ENCODE measurements at regions not wholly inside any gene's neighbourhood (a gene's known extent, or its start where the extent isn't known, plus 50 kb on each side); places are given as distances from the start of the nearest gene placed in this dataset.

DNA sequence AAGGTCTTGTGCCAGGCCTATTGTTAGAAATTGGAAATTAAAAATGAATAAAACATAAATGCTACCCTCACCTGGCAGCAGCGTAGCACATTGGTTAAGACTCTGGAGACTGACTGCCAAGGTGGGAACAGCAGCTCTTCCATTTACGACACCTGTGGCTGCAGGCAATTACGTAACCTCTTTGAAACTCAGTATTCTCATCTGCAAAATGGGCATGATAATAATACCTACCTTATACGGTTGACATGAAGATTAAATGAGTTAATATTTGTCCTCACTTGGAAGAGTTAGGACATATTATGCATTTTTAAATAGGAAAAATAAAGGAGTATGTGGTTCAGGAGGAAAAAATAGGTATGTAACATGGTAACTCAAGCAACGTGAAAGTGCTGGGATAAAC, 279.3 kb upstream of the NCKAP5 start:
- no peak overlapping the region for H3K4me3 ChIP-seq (ENCODE audit: low read depth, low read length)
- H3K36me3 ChIP-seq (ENCODE audit: control insufficient read depth, insufficient read depth, low read length): no peaks in the 10 kb centered on the region
- TF ChIP-seq CTCF (IDR thresholded peaks at IDR 0.05; ENCODE audit: insufficient read depth, low read length, poor library complexity, severe bottlenecking): no peak
- no peak for DNase-seq (ENCODE audit: low read depth)
- no peaks in the 10 kb centered on the region for H3K27me3 ChIP-seq (ENCODE audit: control insufficient read depth, insufficient read depth, low read length)

DNA sequence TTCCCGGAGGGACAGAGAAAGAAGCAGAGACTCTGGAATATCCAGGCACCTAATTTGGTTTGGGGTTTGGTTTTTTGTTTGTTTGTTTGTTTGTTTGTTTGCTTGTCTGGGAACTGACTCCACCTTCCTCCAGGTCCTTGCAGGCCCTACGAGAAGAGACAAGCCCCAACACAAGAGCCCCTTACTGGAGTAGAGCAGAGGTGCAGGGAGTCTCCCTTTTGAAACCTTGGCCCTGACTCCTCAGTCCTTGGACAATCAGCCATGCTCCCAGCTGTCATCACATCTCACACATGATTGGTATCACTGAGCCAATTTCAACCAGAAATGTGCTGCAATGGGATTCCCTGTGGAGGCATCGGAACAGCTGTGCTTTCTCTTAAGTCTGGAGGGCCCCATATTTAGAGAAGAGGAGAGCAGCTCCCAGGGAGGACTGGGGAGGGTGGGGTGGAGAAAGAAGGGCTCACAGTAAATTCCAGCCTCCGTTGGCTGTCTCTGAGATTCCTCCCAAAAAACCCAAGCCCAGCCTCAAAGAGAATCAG, 279.9 kb upstream of the NCKAP5 start:
- Histone ChIP-seq H3K4me3 (ENCODE audit: low read depth, low read length) (no peak overlapping the region), H3K27me3 (ENCODE audit: control insufficient read depth, insufficient read depth, low read length) (no peaks in the 10 kb centered on the region), H3K36me3 (ENCODE audit: control insufficient read depth, insufficient read depth, low read length) (no peaks in the 10 kb centered on the region)
- DNase-seq (ENCODE audit: low read depth): no peak
- no peak for TF ChIP-seq CTCF (IDR thresholded peaks at IDR 0.05; ENCODE audit: insufficient read depth, low read length, poor library complexity, severe bottlenecking)

DNA sequence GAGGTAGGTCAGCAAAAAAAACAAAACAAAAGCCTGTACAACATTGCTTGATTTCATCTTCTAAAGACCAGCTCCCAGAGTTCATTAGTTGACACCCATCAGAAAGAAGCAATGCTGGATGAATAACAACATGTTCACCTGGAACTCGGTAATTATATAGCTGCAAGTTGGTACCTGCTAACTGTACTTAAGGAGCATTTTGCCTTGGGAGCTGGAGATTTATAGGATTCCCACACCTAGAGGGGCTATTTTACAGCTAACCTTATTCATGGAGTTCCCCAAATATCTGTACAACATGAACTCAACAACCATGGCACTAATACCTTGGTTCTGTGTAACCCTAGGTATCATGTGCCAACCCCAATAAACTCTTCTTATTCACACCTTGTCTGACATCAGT, 281.1 kb upstream of the NCKAP5 start:
- H3K27me3 ChIP-seq (ENCODE audit: control insufficient read depth, insufficient read depth, low read length): no peaks in the 10 kb centered on the region
- H3K36me3 ChIP-seq (ENCODE audit: control insufficient read depth, insufficient read depth, low read length): no peaks in the 10 kb centered on the region
- no peak overlapping the region for H3K4me3 ChIP-seq (ENCODE audit: low read depth, low read length)
- TF ChIP-seq CTCF (IDR thresholded peaks at IDR 0.05; ENCODE audit: insufficient read depth, low read length, poor library complexity, severe bottlenecking): no peak
- no peak for DNase-seq (ENCODE audit: low read depth)

- no peak for DNase-seq (ENCODE audit: low read depth)
- no peaks in the 10 kb centered on the region for H3K36me3 ChIP-seq (ENCODE audit: control insufficient read depth, insufficient read depth, low read length)
- no peak overlapping the region for H3K4me3 ChIP-seq (ENCODE audit: low read depth, low read length)
- TF ChIP-seq CTCF (IDR thresholded peaks at IDR 0.05; ENCODE audit: insufficient read depth, low read length, poor library complexity, severe bottlenecking): no peak
- H3K27me3 ChIP-seq (ENCODE audit: control insufficient read depth, insufficient read depth, low read length): no peaks in the 10 kb centered on the region
Measured at GRCh38 chr2:133854603-133855200, 286.4 kb upstream of the NCKAP5 start.

- H3K27me3 ChIP-seq (ENCODE audit: control insufficient read depth, insufficient read depth, low read length): no peaks in the 10 kb centered on the region
- no peak for DNase-seq (ENCODE audit: low read depth)
- no peak overlapping the region for H3K4me3 ChIP-seq (ENCODE audit: low read depth, low read length)
- TF ChIP-seq CTCF (IDR thresholded peaks at IDR 0.05; ENCODE audit: insufficient read depth, low read length, poor library complexity, severe bottlenecking): no peak
- no peaks in the 10 kb centered on the region for H3K36me3 ChIP-seq (ENCODE audit: control insufficient read depth, insufficient read depth, low read length)
Measured at GRCh38 chr2:133855526-133855925, 287.3 kb upstream of the NCKAP5 start.

- no peaks in the 10 kb centered on the region for H3K27me3 ChIP-seq (ENCODE audit: control insufficient read depth, insufficient read depth, low read length)
- H3K36me3 ChIP-seq (ENCODE audit: control insufficient read depth, insufficient read depth, low read length): no peaks in the 10 kb centered on the region
- no peak for TF ChIP-seq CTCF (IDR thresholded peaks at IDR 0.05; ENCODE audit: insufficient read depth, low read length, poor library complexity, severe bottlenecking)
- no peak for DNase-seq (ENCODE audit: low read depth)
- no peak overlapping the region for H3K4me3 ChIP-seq (ENCODE audit: low read depth, low read length)
Measured at GRCh38 chr2:133856678-133857077, 288.4 kb upstream of the NCKAP5 start.

Measured in kidney epithelial cell (primary cell).